ENCODE measurements at regions not wholly inside any gene's neighbourhood (a gene's known extent, or its start where the extent isn't known, plus 50 kb on each side); places are given as distances from the start of the nearest gene placed in this dataset.
"Not testable (repeated sequence)": the region's sequence is repeated elsewhere in the genome, so short reads cannot be mapped to it uniquely, and the experiment has no call there.

DNA sequence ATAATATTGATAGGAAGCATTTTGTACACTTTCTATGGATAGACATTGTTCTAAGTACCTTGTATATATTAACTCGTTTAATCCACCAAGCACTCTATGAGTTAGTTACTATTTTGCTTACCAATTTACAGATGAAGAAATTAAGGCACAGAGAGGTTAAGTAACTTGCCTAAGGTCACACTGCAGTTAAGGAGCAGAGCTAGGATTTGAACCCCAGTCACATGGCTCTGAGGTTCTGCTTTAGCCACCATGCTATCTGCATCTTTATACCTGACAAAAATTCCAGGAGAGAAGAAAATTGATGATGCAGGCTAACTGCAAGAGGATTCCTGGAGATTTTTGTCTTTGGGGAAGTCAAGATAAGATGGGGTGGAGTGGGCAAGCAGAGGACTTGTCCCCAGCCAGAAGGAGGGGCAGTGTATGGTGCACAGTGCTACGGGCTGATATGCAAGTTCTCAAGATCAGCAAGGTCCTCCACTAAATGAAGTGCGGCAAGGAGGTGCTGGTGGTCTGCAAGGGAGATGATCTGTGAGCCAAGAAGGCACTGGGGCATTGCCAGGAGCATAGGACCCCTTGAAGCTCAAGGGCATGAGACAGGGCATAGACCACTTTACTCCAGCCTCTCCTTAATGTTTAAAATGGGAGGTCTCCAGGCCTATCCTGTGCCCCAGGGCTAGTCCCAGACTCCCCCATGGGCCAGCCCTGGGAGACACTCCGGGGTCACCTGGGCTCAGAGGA, 430.6 kb downstream of the RPS24 start:
- DNase-seq, result no peak

DNA sequence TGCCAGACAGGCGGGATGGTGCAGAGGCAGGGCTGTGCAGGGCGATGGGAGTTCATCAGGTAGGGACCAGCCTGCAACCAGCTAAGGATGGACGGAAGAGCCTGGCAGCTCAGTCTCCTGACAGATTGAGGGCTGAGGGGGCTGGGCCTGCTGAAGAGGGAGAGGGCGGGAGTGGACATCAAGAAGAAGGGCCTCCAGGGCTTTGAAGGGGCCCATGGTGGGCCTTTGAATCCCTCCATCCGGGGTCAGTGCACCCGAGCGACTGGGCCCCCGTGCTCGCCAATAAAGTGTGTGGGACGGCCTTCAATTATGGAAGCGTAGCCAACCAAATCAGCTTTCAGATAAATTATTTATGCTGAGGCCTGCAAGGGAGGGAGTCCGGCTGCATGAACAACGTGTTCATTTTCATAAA, 431.2 kb downstream of the RPS24 start:
- DNase-seq, result no peak

DNA sequence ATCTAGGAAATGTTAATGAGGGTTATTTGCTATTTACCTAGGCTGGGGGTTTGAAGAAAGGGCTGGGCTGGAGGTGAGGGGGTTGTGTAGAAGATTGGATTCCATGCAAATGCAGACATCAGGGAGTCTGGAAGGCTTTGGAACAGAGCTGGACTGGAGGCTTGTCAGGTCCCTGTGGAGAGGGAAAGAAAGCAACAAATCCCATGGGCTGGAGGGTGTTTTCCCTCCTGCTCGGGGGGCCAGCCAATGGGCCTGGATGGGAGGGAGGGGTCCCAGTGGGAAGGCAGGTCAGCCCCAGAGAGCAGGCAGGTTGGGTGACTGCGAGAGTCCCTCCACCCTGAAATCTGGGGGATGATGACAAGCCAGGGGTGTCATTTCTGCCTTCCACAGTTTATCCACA, 431.8 kb downstream of the RPS24 start:
- DNase-seq, result no peak

DNA sequence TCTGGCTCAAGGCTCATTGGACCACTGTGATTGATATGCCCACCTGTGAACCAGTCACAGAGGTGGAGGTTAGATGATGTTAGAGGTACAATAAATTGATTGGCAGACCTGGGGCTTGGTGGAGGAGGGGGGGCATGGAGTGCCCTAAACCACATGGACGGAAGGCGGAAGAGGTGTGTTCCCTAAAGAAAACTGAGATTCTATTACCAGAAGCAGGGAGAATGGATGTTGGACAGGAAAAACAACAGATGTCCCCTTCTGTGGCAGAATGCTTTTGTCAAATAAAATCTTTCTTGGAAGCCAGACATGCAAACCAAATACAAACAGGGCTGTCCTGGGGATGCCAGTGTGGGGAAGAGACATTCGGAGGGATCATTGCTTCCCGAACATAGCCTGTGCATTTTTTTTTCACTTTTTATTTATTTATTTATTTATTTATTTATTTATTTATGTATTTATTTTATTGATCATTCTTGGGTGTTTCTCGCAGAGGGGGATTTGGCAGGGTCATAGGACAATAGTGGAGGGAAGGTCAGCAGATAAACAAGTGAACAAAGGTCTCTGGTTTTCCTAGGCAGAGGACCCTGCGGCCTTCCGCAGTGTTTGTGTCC, 433.9 kb downstream of the RPS24 start:
- DNase-seq, result no peak

DNA sequence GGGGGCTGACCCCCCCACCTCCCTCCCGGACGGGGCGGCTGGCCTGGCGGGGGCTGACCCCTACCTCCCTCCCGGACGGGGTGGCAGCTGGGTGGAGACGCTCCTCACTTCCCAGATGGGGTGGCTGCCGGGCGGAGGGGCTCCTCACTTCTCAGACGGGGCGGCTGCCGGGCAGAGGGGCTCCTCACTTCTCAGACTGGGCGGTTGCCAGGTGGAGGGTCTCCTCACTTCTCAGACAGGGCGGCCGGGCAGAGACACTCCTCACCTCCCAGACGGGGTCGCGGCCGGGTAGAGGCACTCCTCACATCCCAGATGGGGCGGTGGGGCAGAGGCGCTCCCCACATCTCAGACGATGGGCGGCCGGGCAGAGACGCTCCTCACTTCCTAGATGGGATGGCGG, 435.1 kb downstream of the RPS24 start:
- not testable (repeated sequence) for DNase-seq

DNA sequence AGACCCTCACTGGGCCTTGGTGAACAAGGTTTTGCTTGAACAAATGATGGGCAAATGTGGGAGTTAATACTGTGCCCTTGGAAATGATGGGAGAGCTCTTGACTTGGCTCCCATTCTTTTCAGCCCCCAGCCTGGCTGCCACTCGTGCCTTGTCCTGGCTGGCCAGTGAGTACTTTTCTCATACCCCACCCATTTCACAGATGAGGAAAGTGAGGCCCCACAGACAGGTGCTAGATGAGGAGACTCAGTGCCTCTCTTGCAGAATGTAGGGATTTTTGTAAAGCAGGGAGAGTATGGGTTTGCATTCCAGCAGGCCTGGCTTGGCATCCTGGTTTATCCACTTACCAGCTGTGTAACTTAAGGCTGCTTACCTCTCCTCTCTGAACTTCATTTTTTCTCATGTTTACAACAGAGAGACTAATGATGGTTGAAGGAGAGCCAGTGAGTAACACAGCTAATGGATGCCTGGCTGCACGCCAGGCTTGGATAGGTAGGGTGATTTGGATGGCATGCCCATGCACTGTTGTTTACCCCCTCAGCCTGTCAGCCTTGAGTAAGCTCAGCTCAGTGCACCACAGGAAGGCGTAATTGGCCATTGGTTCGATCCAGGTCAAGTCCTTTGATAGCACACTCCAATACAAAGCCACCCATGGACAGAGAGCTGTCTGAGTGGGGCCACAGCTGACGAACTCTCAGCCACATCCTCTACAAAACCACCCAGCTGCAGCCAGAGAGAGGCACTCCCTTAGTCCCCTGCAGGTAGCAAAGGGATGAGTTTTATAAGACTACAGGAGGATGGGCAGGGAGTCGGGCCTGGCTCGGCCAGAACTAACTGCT, 436.8 kb downstream of the RPS24 start:
- DNase-seq, result peak; percentile 19

DNA sequence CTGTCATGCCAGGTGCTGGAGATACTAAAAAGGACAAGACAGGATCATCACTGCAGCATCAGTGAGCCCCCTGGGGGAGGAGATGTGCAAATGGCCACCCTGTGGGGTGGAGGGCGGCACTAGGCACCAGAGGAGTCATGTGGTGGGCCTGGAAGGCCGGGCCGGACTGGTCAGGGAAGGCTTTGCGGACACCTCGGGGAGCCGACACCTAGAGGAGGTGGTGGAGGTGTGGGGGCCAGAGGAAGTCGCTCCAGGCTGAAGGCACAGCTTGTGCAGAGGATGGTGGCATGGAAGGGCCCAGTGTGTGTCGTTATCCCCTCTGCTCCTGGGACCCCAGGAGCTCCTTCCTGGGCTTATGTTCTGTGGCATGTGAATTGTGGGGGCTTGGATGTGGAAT, 437.7 kb downstream of the RPS24 start:
- DNase-seq, result no peak

DNA sequence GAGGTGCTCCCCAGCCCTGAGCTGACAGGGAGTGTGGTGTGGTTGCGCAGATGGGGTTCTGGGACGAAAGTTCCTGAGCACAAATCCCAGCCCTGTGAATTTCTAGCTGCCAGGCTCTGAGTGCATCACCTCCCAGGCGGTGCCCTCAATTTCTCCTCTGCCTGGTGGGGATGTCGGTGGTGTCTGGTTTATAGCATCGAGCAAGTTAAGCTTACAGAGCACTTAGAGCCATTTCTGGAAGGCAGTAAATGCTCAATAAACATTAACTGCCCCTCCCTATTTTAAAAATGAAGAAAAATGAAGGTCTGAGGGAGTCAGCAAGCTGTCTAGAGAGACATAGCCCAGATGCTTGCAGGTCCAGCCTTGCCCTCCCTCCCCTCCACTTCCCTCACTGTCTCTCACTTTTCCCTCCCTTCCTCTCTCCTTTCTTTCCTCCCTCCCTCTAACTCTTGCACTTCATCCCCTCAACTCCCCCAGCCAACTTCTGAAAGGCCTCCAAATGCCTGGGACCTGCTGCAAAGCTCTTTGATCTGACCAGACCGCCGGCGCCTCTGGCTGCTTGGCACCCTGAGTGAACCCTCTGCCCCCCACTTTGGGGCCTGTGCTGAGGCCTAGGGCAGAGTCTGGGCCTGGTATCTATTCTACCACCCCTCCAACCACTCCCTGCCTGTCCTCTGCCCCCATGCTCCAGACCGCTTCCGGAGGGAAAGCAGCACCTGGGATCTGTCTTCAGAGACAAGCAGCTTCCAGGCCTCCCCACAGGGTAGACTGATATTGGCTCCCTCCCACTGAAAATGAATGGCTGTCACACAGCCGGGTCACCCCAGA, 438.3 kb downstream of the RPS24 start:
- DNase-seq, result no peak

DNA sequence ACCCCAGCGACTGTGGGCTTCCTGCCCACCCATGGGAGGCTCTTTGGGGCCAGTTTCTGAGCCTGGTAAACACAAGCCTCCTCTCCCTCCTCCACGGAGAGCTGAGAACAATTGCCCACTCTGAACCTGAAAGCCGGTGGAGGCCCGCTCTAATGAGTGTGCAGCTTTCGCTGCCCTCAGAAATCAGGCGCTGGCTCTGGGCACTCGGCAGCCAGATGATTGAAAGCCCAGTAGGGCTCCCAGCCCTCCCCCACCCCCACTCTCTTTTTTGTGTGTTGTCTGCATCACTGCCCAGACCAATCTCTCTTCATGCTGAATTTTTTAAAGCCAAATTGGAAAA, 438.9 kb downstream of the RPS24 start:
- DNase-seq, result no peak

DNA sequence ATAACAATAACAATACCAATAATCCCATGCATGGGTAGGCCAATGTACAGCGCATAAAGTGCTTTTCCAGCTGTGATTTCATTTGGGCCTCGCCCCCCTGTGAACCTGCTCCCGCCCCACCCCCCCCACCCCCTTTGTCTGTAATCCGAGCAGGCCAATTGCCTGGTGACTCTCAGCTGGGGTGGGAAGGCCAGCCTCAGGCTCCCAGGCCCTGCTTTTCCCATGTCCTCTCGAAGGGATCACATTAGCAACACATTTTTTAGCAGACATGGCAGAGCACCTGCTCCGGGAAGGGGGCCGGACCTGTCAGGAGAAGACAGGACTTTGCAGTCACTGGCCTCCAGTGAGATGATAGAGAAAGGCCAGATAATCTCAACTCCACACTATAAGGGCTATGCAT, 439.3 kb downstream of the RPS24 start:
- DNase-seq, result no peak

DNA sequence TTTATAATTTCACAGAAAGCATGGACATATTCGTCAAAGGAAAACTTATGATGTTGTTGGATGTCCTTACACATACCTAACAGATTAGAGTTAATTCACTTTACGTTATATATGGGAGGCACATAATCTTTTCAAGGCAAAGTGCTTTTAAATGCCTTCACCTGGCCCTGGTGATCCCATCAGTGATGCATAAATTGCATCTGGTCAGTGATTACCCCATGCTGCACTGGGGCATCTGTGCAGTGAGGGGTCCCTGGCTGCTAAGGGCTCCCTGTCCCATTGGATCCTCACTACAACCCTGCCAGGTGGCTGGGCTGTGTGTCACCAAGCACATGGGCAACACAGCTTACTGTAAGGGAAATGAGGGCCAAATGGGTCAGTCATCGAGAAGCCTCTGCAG, 441.1 kb downstream of the RPS24 start:
- DNase-seq, result no peak

DNA sequence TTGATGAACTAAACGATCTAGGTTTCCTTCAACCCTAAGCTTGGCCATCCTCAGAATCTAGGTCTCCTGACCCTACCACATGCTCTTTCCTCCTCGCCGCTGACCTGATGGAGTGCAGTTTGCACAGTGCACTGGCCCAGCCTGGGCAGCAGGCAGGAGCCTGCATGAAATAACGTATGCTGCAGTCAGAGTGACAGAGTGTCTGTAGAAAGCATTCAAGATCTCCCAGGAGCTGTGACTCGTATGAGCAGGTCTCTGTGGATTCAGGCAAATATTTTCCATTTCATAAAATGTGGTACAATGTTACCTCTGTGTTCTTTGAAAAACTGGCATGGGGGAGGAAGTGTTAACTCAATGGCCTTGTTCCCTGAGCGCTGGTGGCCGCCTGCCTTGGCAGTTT, 441.8 kb downstream of the RPS24 start:
- peak; percentile 36 for DNase-seq

DNA sequence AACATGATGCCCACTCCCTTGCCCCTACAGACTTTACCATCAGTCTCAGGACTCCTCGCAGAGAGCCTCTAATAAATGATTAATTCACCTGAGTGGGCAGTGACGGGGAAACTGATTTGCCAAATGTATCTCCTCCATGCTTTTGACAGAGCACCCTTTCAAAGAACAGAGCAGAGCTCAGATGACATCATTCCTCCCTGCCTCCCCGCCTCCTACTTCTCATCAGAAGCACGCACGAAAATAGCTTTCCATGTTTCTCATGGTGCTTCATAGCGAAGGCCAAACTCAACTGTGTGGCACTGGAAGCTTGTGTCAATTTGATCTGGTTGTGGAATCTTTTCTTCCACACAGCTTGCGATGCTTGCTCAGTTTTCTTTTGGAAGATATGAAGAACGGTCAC, 442.5 kb downstream of the RPS24 start:
- no peak for DNase-seq

DNA sequence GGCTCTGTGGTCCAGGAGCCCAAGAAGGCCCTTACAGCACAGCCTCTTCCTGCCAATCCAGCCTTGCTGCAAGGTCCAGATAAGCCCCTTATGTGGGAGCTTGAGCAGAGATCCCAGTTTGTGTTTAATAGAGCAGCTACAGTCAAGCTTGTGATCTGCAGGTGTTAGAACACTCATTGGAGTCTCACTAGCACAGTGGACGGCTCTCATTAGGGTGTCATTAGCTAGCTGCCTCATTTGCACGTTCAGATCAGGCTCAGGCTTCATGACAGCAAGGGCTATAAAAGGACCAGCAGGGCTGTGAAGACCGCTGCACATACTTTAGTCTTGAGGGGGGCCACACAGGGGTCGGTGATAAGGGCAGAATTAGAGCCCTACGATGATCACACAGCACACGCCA, 443.2 kb downstream of the RPS24 start:
- DNase-seq, result no peak

DNA sequence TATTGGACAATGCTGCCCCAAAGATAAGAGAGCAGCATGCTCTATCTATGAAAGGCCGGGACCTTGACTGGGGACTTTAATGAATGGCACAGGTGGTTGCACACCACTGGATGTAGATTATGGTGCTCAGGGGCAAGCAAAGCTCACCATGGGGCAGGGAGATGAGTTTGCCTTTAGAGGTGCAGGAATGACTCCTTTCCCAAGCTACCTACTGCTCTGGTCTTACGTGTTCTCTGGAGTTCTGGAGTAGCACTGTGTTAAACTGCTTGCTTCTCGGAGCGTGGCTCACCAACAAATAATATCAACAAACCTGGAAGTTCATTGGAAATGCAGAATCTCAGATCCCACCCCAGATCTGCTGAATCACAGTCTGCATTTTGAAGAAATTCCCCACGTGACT, 445.3 kb downstream of the RPS24 start:
- no peak for DNase-seq

DNA sequence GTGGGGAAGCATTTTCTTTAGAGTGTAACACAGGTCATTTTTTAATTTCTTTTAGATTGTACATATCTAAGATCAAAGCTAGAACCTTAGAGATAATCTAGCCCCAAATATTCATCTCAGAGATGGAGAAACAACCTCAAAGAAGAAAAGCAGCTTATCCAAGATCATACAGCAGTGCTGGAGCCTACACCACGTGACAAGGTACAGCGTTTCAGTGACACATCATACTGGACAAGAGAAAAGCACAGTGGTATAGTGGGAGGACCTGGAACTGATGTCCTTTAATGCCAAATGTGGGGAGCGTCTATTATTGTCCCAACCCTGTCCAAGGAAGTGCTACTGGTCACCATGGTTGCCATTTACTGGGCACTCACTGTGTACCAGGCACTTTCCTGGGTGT, 445.8 kb downstream of the RPS24 start:
- no peak for DNase-seq

DNA sequence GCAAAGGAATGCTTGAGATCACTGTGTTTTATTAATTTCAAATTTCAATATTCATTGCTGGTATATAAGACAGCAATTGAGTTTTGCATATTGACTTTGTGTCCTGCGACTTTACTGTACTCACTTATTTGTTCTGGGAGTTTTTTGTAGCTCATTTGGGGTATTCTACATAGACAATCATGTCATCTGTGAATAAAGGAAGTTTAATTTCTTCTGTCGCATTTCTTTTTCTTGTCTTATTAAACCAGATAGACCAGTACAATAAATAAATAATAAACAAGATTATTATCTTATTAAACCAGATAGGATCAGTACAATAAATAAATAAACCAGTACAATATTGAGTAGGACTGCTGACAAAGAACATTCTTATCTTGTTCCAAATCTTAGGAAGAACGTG, 448.2 kb downstream of the RPS24 start:
- no peak for DNase-seq

DNA sequence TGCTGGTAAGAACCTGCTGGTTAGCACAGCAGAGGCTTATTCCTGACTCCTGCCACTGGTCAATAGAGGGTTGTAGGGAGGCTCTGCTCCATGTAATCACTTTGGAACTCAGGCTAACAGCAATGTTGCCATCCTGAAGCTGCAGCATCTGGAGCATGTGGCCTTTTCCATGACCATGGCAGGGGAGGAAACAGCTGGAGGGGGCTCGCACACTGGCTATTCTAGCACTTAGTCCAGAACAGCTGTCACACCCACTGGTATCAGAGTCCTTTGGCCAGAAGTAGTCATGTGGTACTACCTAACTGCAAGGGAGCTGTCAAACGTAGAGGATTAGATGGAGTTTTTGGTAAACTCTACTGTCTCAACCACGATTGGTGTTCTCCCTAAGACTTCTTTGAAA, 450.0 kb downstream of the RPS24 start:
- DNase-seq, result no peak

DNA sequence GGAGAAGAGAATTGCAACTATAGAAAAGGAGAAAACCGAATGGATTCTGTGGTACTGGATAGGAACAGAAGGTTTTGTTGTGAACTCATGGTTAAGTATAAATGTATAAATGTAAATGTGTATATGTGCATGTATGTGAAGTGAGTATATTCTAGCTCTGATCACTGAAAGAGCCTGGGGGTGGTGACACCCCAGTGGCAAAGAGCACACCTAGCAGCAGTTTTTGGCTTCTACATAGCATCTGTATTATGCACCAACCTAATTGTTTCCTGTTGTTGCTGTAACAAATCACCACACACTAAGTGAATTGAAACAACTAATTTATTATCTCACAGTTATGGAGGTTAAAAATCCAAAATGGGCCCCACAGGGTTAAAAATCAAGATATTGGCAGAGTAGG, 455.4 kb downstream of the RPS24 start:
- no peak for DNase-seq

DNA sequence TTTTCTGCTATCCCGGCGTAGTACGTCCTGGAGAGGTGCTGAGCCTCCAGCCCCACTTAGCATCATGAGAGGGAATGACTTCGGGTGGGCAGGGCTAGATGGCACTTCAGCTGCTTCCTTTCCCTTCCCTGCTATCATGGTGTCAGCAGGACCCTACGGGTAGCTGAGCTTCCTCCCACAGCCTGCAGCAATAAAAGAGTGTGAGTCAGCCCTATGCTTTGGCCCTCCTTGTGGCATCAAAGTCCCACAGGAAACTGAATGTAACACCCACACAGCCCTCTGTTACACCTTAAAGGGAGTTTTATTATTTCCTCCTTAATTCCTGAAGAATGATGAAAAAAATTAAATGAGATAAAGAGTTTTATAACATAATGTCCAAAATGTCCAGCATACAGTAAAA, 458.1 kb downstream of the RPS24 start:
- DNase-seq, result peak; percentile 36

DNA sequence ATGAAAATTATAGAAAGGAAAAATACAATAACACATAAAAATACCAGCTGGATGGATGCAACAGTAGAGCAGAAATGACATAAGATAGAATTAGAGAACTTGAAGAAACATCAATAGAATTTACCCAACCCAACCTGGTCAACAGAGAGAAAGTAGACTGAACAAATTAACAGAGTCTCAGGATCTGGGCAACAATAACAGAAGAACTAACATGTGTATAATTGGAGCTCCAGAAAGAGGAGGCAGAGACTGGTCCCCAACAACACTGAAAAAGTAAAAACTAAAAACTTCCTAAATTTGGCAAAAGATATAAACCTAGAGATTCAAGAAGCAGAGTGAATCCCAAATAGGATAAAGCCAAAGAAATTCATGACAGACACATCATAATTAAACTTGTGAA, 458.8 kb downstream of the RPS24 start:
- no peak for DNase-seq

DNA sequence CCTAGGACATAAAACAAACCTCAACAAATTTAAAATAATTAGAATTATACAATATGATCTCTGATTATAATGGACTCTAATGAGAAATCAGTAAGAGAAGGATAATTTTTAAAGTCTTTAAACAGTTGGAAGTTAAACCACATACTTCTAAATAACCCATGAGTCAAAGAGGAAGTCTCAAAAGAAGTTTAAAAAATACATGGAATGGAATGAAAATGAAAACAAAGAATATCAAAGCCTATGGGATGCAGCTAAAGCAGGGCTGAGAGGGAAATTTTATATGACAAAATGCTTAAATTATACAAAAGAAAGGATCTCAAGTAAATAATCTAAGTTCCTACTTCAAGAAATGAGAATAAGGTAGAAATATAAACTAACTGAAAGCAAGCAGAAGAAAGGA, 460.5 kb downstream of the RPS24 start:
- peak; percentile 22 for DNase-seq

DNA sequence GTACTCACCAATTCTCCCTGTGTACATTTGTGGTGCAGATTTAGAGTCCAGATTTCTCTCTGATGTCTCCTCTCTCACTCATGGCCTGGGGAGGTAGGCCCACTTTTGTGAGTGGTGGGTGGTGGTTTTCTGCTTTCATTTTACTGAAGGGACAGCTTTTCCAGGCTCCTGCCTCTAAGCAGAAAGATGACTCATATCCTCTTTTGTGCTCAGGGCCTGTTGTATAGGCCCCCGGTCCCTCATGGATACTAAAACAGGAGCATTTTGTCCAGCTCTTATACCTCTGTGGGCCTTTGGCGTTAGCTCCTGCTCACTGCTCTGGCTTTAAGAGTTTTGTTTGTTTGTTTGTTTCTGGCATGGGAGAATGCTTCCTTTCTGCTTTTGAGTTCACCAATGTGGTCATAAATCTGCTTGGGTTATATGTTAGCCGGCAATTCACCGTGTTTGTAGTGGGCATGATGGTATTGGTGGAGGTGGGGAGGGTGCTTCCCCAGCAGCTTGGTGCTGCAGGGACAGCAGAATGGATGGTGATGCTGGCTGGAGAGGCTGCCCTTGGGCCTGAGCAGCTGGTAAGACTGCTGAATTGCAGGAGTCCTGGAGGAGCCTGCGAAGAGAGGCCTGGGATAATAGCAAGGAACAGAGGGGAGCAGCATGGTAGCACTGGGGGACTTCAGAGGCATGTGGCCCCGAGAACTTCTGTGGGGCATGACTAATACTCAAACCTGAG, 468.7 kb downstream of the RPS24 start:
- DNase-seq, result peak; percentile 66

Data from fibroblast of skin of right biceps (primary cell).